H1 (cell line): ENCODE measurements at regions not wholly inside any gene's neighbourhood (a gene's known extent, or its start where the extent isn't known, plus 50 kb on each side); places are given as distances from the start of the nearest gene placed in this dataset.
A peak's percentile ranks its signal among the peaks of the same experiment; 100 is the strongest.

Experiments
- CTCF ChIA-PET: fragments of 300-600 bp; sonication (Branson Sonifier 250); formaldehyde crosslinking; loops from one replicate; lab custom pipeline; 2021; ENCODE audit not compliant: partially characterized antibody; lab: Charles Lee
- POLR2A ChIA-PET: fragments of 300-600 bp; sonication (Branson Sonifier 250); formaldehyde crosslinking; loops from one replicate; lab custom pipeline; 2021; ENCODE audit warnings: inconsistent platforms; ENCODE audit not compliant: partially characterized antibody; lab: Charles Lee
- DNase-seq, 2 experiments: peaks; one replicate each; pipeline versions ENCODE4 v3.0.0 to v3.0.0-alpha.2; 2010 to 2022; ENCODE audit warnings: low spot score in 2 of 2, low read depth in 1 of 2, mixed read lengths in 1 of 2
- FAIRE-seq: peaks from 2 replicates; lab custom pipeline; 2011; peaks lifted over from hg19 to GRCh38; lab: Jason Lieb, UNC
- H2AFZ ChIP-seq: 2 replicates; pipeline ENCODE4 v1.8.1; 2012; ENCODE audit warnings: low read length, inconsistent platforms
- H2AK5ac ChIP-seq: 2 replicates; pipeline ENCODE4 v1.6.1; 2013; ENCODE audit warnings: low read depth, low read length
- H2BK120ac ChIP-seq: replicated peaks from 2 replicates; pipeline ENCODE3; 2013; ENCODE audit warnings: low read depth, low read length, inconsistent platforms
- H2BK12ac ChIP-seq: 2 replicates; pipeline ENCODE4 v1.6.1; 2013; ENCODE audit warnings: low read depth, low read length
- H2BK15ac ChIP-seq: 2 replicates; pipeline ENCODE4 v1.6.1; 2013; ENCODE audit warnings: low read length
- H2BK20ac ChIP-seq: 2 replicates; pipeline ENCODE4 v1.6.1; 2013; ENCODE audit warnings: low read length
- H2BK5ac ChIP-seq: 2 replicates; pipeline ENCODE4 v1.6.1; 2013; ENCODE audit warnings: low read depth, low read length
- H3K14ac ChIP-seq: 2 replicates; pipeline ENCODE4 v1.6.1; 2013; ENCODE audit warnings: inconsistent platforms; ENCODE audit not compliant: insufficient read length
- H3K18ac ChIP-seq: 2 replicates; pipeline ENCODE4 v1.6.1; 2013; ENCODE audit warnings: low read length; ENCODE audit errors: extremely low read depth
- H3K23ac ChIP-seq: 2 replicates; pipeline ENCODE4 v1.6.1; 2013; ENCODE audit warnings: inconsistent platforms; ENCODE audit not compliant: insufficient read length
- H3K23me2 ChIP-seq: 2 replicates; pipeline ENCODE4 v1.6.1; 2013; ENCODE audit warnings: low read depth, low read length
- H3K27ac ChIP-seq: 2 replicates; pipeline ENCODE4 v1.6.1; 2011; ENCODE audit warnings: low read depth, low read length, inconsistent platforms
- H3K27me3 ChIP-seq, 4 experiments: replicated peaks in 1 of 4; 1 replicate in 1 of 4; 2 replicates in 3 of 4; pipeline versions ENCODE4 v1.6.1 to v1.8.1; 2011 to 2013; ENCODE audit warnings: low read length in 3 of 4, mild to moderate bottlenecking in 3 of 4, inconsistent platforms in 2 of 4, mixed read lengths in 2 of 4, moderate library complexity in 1 of 4; ENCODE audit not compliant: control insufficient read depth in 3 of 4, insufficient read depth in 3 of 4; ENCODE audit errors: extremely low read depth in 1 of 4
- H3K36me3 ChIP-seq, 4 experiments: 2 replicates each; pipeline versions ENCODE4 v1.6.1 to v1.8.1; 2011 to 2013; ENCODE audit warnings: mild to moderate bottlenecking in 4 of 4, low read length in 3 of 4, moderate library complexity in 2 of 4, control low read depth in 1 of 4, inconsistent platforms in 1 of 4; ENCODE audit not compliant: insufficient read depth in 4 of 4, control insufficient read depth in 2 of 4
- H3K4ac ChIP-seq: replicated peaks from 2 replicates; pipeline ENCODE3; 2013; ENCODE audit warnings: low read length, low read depth, mixed read lengths, inconsistent platforms; ENCODE audit not compliant: insufficient read length
- H3K4me1 ChIP-seq, 4 experiments: replicated peaks in 1 of 4; 1 replicate in 1 of 4; 2 replicates in 3 of 4; pipeline versions ENCODE4 v1.6.1 to v1.8.1; 2011 to 2013; ENCODE audit warnings: low read length in 3 of 4, inconsistent platforms in 2 of 4, mixed read lengths in 1 of 4; ENCODE audit not compliant: insufficient read depth in 4 of 4, control insufficient read depth in 3 of 4
- H3K4me2 ChIP-seq, 2 experiments: 2 replicates each; pipeline versions ENCODE4 v1.6.1 to v1.8.1; 2011 to 2013; ENCODE audit warnings: low read depth in 2 of 2, low read length in 2 of 2, control low read depth in 1 of 2, inconsistent platforms in 1 of 2, mild to moderate bottlenecking in 1 of 2; ENCODE audit not compliant: insufficient read depth in 1 of 2
- H3K4me3 ChIP-seq, 4 experiments: fragments of 200-600, 300-600 bp in 1 of 4; sonication (generic), shearing (Covaris generic), sonication (Bioruptor Twin) in 1 of 4; 2 replicates each; pipeline versions ENCODE4 v1.5.1 to v1.8.1; 2011 to 2016; ENCODE audit warnings: low read length in 4 of 4, low read depth in 3 of 4, control low read depth in 2 of 4, inconsistent platforms in 2 of 4, mild to moderate bottlenecking in 2 of 4, mixed read lengths in 1 of 4, moderate library complexity in 1 of 4; ENCODE audit not compliant: insufficient read depth in 2 of 4; ENCODE audit errors: extremely low read depth in 1 of 4
- H3K56ac ChIP-seq: replicated peaks from 2 replicates; pipeline ENCODE3; 2013; ENCODE audit warnings: low read depth, mild to moderate bottlenecking, mixed read lengths, low read length, inconsistent platforms; ENCODE audit not compliant: insufficient read length
- H3K79me1 ChIP-seq: 2 replicates; pipeline ENCODE4 v1.6.1; 2013; ENCODE audit warnings: low read depth, low read length, control low read depth
- H3K79me2 ChIP-seq, 2 experiments: 2 replicates each; pipeline versions ENCODE4 v1.6.1 to v1.8.1; 2012 to 2013; ENCODE audit warnings: low read length in 2 of 2, mild to moderate bottlenecking in 2 of 2, inconsistent platforms in 1 of 2; ENCODE audit not compliant: insufficient read depth in 2 of 2, control insufficient read depth in 1 of 2
- H3K9ac ChIP-seq, 4 experiments: replicated peaks in 1 of 4; 1 replicate in 1 of 4; 2 replicates in 3 of 4; pipeline versions ENCODE4 v1.6.1 to v1.8.1; 2011 to 2013; ENCODE audit warnings: low read depth in 3 of 4, low read length in 3 of 4, control low read depth in 2 of 4, mild to moderate bottlenecking in 2 of 4, moderate library complexity in 2 of 4, inconsistent platforms in 1 of 4; ENCODE audit errors: extremely low read depth in 1 of 4
- H3K9me3 ChIP-seq, 2 experiments: 2 replicates each; pipeline versions ENCODE4 v1.6.1 to v1.8.1; 2012 to 2013; ENCODE audit warnings: mild to moderate bottlenecking in 2 of 2, moderate library complexity in 2 of 2, control low read depth in 1 of 2, inconsistent platforms in 1 of 2, low read depth in 1 of 2, low read length in 1 of 2, mixed read lengths in 1 of 2; ENCODE audit not compliant: insufficient read depth in 2 of 2
- H4K20me1 ChIP-seq, 2 experiments: replicated peaks in 1 of 2; 2 replicates each; pipeline versions ENCODE3 to v1.8.1; 2011 to 2013; ENCODE audit warnings: inconsistent platforms in 2 of 2, low read length in 2 of 2, mild to moderate bottlenecking in 1 of 2; ENCODE audit not compliant: insufficient read depth in 2 of 2, control insufficient read depth in 1 of 2
- H4K5ac ChIP-seq: 2 replicates; pipeline ENCODE4 v1.6.1; 2013; ENCODE audit warnings: low read length, low read depth, mixed read lengths, inconsistent platforms; ENCODE audit not compliant: insufficient read length
- H4K8ac ChIP-seq: 2 replicates; pipeline ENCODE4 v1.8.0; 2013; ENCODE audit warnings: mild to moderate bottlenecking, moderate library complexity, low read length, inconsistent platforms; ENCODE audit not compliant: insufficient read depth; ENCODE audit errors: extremely low read depth
- H4K91ac ChIP-seq: replicated peaks from 2 replicates; pipeline ENCODE3; 2013; ENCODE audit warnings: low read length, mixed read lengths, inconsistent platforms; ENCODE audit not compliant: insufficient read length
- HDAC2 ChIP-seq, 2 experiments: fragments of 300-600 bp in 1 of 2; sonication (generic) in 1 of 2; IDR thresholded peaks; 2 replicates each; pipeline ENCODE4 v1.6.1; 2011 to 2012; ENCODE audit warnings: low read depth in 2 of 2, low read length in 2 of 2, mild to moderate bottlenecking in 2 of 2, moderate library complexity in 2 of 2, borderline replicate concordance in 1 of 2, inconsistent platforms in 1 of 2
- NRF1 ChIP-seq: IDR thresholded peaks from 2 replicates; pipeline ENCODE4 v1.6.1; 2011; ENCODE audit warnings: mild to moderate bottlenecking, low read depth, low read length, improper control_type of control experiment
- WGBS, 2 experiments: shearing (Covaris generic) in 1 of 2; methylation state at CpG; one replicate each; pipeline versions ENCODE4 v1.1.6 to v1.1.7; 2013 to 2015; ENCODE audit warnings: low lambda C conversion rate in 2 of 2, mixed read lengths in 2 of 2, inconsistent platforms in 1 of 2, low coverage in 1 of 2, missing lambda C conversion rate in 1 of 2; ENCODE audit not compliant: insufficient replicate concordance in 2 of 2, insufficient coverage in 1 of 2, insufficient read length in 1 of 2; ENCODE audit errors: extremely low coverage in 1 of 2, missing lambda C conversion rate in 1 of 2; 5-methylcytosine and 5-hydroxymethylcytosine counted together

- Histone ChIP-seq H2BK120ac (no peak overlapping the region), H2BK12ac (no peak overlapping the region), H2BK20ac (no peak overlapping the region), H3K56ac (no peak overlapping the region), H2BK15ac (no peak overlapping the region), H3K14ac (no peak overlapping the region), H4K5ac (no peak overlapping the region), H3K4me1 (no peaks in the 10 kb centered on the region), H3K9me3 (no peaks in the 10 kb centered on the region), H3K27ac (no peak overlapping the region), H2AFZ (0 out of 2 replicates have a peak overlapping the region, but pooled peaks have one; percentile 21), H3K79me2 (no peaks in the 10 kb centered on the region), H3K9ac (no peak overlapping the region), H3K18ac (no peak overlapping the region), H2BK5ac (no peak overlapping the region), H4K91ac (no peak overlapping the region), H3K4ac (no peak overlapping the region), H3K27me3 (no peaks in the 10 kb centered on the region), H3K23me2 (no peaks in the 10 kb centered on the region), H4K8ac (no peak overlapping the region), H3K79me1 (no peaks in the 10 kb centered on the region), H3K4me2 (no peak overlapping the region), H3K4me3 (no peak overlapping the region), H2AK5ac (no peak overlapping the region), H3K36me3 (no peaks in the 10 kb centered on the region), H4K20me1 (no peaks in the 10 kb centered on the region), H3K23ac (no peak overlapping the region)
- no peak for FAIRE-seq
- no peak for DNase-seq
- ChIA-PET CTCF (interaction anchor here (1.1 kb wide), 1 partner anchor 301 kb away, joined by 4 read pairs; no protein-coding TSS in a partner anchor), POLR2A (no interaction called here)
- WGBS, 2 experiments = 88% methylated on average over 8 of the region's 8 CpGs; no CpG with 5 or more reads in 1 of the 2 experiments
- TF ChIP-seq HDAC2 (IDR thresholded peaks at IDR 0.05; ENCODE audit: borderline replicate concordance in 1 of 2, low read depth in 2 of 2, low read length in 2 of 2) (no peak), NRF1 (no peak)
These were observed 673.6 kb upstream of the CDH8 start for GRCh38 chr16:62709794-62710193.
